ENCODE measurements at regions not wholly inside any gene's neighbourhood (a gene's known extent, or its start where the extent isn't known, plus 50 kb on each side); places are given as distances from the start of the nearest gene placed in this dataset.

DNA sequence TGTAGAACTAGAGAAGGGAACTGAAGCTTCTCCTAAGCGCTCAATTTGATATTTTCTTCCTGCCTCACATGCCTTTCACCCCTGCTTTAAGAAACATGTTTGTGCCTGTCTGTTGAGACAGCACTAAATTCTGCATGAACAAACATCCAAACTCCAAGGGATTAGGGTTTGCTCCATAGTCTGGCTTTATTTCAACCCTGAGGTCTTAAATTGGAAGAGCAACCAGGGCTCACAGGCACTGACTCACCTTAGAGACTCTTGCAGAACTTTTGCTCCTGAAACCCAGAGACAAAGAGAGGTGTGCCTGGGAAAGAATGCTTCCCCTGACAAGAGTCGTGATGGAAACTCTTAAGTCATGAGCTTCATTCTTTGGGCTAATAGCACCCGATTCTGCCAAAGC, 393.9 kb upstream of the MCTP2 start:
- no peak for DNase-seq (ENCODE audit: low read depth, low spot score)
- in situ Hi-C loops (cut with HindIII; ENCODE audit: low sequenced_read_pairs): no loop called here
- no peak for TF ChIP-seq CTCF (IDR thresholded peaks at IDR 0.05; ENCODE audit: low read depth, low read length)
- no peak overlapping the region for H3K4me3 ChIP-seq (ENCODE audit: low read depth, low read length)

DNA sequence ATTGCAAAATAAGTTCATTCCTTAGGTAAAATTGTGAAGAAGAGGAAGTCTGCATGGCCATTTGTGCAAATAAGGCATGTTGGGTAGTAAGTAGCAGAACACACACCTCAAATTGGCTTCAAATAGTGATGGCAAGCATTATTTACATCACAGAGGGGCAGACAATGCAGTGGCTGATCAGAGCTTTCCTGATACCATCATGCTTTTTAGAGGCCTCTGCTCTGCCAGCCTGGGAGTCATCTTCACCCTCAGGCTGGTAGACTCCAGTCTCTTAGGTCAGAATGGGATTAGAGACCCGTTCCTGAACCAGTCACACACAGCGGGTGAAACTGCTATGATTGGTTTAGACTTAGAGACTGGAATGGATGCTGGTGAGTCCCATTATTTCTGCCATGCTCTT, 396.0 kb upstream of the MCTP2 start:
- no peak for DNase-seq (ENCODE audit: low read depth, low spot score)
- TF ChIP-seq CTCF (IDR thresholded peaks at IDR 0.05; ENCODE audit: low read depth, low read length): no peak
- in situ Hi-C loops (cut with HindIII; ENCODE audit: low sequenced_read_pairs): no loop called here
- H3K4me3 ChIP-seq (ENCODE audit: low read depth, low read length): no peak overlapping the region

DNA sequence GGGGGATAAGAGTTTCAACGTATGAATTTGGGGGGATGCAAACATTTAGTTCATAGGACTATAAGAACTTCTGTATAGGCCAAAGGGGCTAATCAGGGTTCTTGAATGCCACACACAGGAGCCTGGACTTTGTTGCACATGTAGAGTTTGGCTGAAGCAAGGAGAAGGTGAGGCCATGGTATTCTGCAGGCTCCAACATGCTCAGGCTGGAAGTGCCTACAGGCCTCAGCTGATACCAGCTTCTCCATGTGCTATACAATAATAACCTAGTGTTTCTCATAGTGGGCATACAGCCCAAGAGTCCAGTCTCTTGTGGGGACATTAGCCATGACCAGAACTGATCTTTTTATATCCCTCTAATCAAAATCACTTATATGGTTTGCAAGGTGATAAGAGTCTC, 399.7 kb upstream of the MCTP2 start:
- in situ Hi-C loops (cut with HindIII; ENCODE audit: low sequenced_read_pairs): no loop called here
- TF ChIP-seq CTCF (IDR thresholded peaks at IDR 0.05; ENCODE audit: low read depth, low read length): no peak

DNA sequence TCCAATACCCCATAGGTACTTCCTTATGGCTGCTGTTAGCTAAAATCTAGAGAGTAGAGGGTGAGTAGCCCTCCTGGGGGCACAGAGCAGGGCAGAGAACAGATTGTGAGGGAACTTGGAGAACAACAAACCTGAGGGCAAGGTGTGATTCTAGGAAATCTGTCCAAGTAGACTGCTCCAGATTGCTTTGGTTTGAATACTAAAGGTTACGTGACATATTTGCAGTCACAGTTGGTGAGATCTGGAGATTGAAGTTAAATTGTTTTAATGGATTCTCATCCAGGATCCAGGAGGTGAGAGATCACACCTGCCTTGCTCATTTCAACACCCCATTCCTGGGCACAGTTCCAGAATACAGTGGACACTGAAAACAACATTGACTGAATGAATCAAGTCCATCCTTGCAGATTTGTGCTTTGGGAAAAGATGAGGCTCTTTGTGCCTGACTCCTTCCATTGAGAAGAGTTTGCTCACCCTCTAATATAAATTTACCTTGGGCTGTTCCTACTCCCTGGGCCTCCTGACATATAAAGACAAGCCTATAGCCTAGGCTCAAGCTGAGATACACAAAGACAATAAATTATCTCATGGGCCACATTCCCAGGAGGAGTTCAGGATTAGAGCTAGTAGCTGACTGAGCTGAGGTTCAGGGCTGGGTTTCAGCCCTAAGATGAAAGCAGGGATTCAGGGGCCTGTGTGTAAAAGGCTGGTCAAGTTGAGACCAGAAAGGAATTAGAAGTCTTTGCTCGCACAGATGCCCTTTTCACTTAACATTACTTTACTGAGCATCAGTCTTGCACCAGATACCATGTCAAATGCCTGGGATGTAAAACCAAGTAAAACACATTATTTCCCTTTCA, 400.9 kb upstream of the MCTP2 start:
- in situ Hi-C loops (cut with HindIII; ENCODE audit: low sequenced_read_pairs): no loop called here
- no peak overlapping the region for H3K4me3 ChIP-seq (ENCODE audit: low read depth, low read length)
- no peak for TF ChIP-seq CTCF (IDR thresholded peaks at IDR 0.05; ENCODE audit: low read depth, low read length)
- no peak for DNase-seq (ENCODE audit: low read depth, low spot score)

More for the DNA sequence above, 399.7 kb upstream of the MCTP2 start:
- no peak for DNase-seq (ENCODE audit: low read depth, low spot score)
- no peak overlapping the region for H3K4me3 ChIP-seq (ENCODE audit: low read depth, low read length)

DNA sequence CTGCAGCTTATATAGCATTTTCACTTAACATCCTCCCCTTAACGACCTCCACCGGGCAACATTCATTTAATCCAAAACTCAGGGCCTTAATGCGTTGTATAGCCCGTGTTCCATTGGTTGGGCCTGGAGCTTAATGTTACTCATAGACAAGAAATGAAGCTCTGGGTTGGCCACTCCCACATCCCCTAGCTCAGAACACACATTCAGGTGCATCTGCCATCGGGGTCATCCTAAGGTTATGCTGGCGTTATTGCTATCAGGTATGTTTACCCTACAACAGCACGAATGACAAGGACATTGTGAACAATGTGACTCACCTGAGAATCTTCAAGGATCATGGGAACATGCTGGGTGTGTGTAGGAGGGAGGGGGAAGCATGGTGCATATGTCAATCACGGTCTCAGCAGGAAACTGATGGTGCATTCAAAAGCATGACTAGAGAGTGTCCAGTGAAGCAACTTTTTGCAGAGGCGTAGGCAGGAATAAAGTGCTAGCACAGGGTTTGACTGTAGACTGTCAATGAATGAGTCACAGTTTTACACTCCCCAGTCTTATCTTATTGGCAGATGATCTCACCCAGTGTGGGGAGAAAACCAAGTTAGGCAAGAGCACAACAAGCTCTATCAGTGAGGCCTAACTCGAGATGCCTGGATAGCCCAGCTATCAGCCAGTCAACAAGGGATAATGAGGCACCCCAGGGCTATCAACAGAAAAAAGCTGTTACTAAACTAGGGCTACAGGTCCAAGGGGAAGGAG, 402.1 kb upstream of the MCTP2 start:
- H3K4me3 ChIP-seq (ENCODE audit: low read depth, low read length): no peak overlapping the region
- no peak for TF ChIP-seq CTCF (IDR thresholded peaks at IDR 0.05; ENCODE audit: low read depth, low read length)
- DNase-seq (ENCODE audit: low read depth, low spot score): peak; percentile 30
- in situ Hi-C loops (cut with HindIII; ENCODE audit: low sequenced_read_pairs): no loop called here

DNA sequence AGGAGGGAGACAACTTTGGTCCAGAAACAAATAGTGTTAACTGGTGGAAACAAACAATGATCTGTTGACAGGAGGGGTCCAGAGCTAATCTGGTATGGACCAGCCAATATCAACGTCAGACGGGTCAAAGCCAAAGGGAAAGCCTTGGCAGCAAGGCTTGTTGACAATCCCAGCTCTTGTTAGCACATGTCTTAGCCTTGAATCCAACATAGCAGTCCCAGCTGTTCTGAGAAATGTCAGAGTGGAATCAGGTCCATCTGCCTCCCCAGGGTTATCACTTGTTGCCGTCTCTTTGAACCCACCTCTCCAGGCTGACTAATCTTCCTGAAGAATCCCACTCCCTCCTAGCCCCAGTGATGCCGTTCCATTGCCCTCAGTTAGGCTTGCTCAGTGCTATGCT, 404.6 kb upstream of the MCTP2 start:
- no peak for DNase-seq (ENCODE audit: low read depth, low spot score)

More for the DNA sequence above, 404.6 kb upstream of the MCTP2 start:
- H3K4me3 ChIP-seq (ENCODE audit: low read depth, low read length): no peak overlapping the region
- in situ Hi-C loops (cut with HindIII; ENCODE audit: low sequenced_read_pairs): no loop called here
- no peak for TF ChIP-seq CTCF (IDR thresholded peaks at IDR 0.05; ENCODE audit: low read depth, low read length)
